ENCODE measurements at regions not wholly inside any gene's neighbourhood (a gene's known extent, or its start where the extent isn't known, plus 50 kb on each side); places are given as distances from the start of the nearest gene placed in this dataset.

- TF ChIP-seq ZNF558 (tag by site-specific recombination; IDR thresholded peaks at IDR 0.05), result no peak
- TF ChIP-seq SETDB1 (IDR thresholded peaks at IDR 0.05; ENCODE audit: insufficient read length, low read length), result no peak
- no peak for TF ChIP-seq ELK4 (IDR thresholded peaks at IDR 0.05; ENCODE audit: borderline replicate concordance, low read depth, low read length)
- TF ChIP-seq PBX3 (CRISPR knock-in tag; IDR thresholded peaks at IDR 0.05), result no peak
- no peak for TF ChIP-seq ZNF274 (IDR thresholded peaks at IDR 0.05; ENCODE audit: low read length)
- no peak for TF ChIP-seq ZNF274 (tag by site-specific recombination; IDR thresholded peaks at IDR 0.05; ENCODE audit: borderline replicate concordance)
- TF ChIP-seq CTCF (tag by site-specific recombination; IDR thresholded peaks at IDR 0.05), result no peak
- TF ChIP-seq ZBTB10 (tag by site-specific recombination; IDR thresholded peaks at IDR 0.05), result no peak
- TF ChIP-seq ZNF561 (tag by site-specific recombination; IDR thresholded peaks at IDR 0.05; ENCODE audit: borderline replicate concordance), result no peak
- no peak for TF ChIP-seq REST (tag by site-specific recombination; IDR thresholded peaks at IDR 0.05)
- no peak for TF ChIP-seq GLI2 (tag by site-specific recombination; IDR thresholded peaks at IDR 0.05; ENCODE audit: borderline replicate concordance, low read depth)
- no peak for TF ChIP-seq ZNF843 (tag by site-specific recombination; IDR thresholded peaks at IDR 0.05)
- no peak for TF ChIP-seq ZNF214 (tag by site-specific recombination; IDR thresholded peaks at IDR 0.05; ENCODE audit: borderline replicate concordance)
These were observed 52.8 kb upstream of the RBM47 start for GRCh38 chr4:40682290-40683101.
